GM21528 (cell line): ENCODE measurements at regions not wholly inside any gene's neighbourhood (a gene's known extent, or its start where the extent isn't known, plus 50 kb on each side); places are given as distances from the start of the nearest gene placed in this dataset.

Experiments used
- ATAC-seq: cut with Tn5 transposase; IDR thresholded peaks from one replicate; pipeline ENCODE4 v1.9.1; 2021; ENCODE audit warnings: mild to moderate bottlenecking, moderate library complexity; ENCODE audit not compliant: unreplicated experiment, low FRiP score

GRCh38 chr13:99653526-99653925 is 152.3 kb downstream of the TM9SF2 start:
- no peak for ATAC-seq

DNA sequence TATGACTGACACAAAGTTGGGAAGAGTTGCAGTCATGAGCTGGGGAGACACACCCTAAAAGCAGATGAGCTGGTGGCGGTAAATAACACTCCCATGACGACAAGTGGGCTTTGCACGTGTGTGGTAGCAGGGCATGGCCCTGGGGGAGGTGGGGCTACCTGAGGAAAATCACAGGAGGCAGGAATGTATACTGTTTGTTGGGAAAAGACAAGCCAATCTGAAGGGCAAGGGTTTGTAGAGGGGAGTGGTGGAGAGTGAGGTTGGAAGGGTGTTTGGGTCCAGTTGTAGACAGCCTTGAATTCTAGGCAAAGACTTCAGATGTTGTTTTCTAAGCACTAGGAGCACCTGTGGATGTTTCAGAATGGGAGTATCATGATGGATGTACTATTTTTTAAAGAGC is 151.6 kb downstream of the TM9SF2 start:
- ATAC-seq, result no peak

DNA sequence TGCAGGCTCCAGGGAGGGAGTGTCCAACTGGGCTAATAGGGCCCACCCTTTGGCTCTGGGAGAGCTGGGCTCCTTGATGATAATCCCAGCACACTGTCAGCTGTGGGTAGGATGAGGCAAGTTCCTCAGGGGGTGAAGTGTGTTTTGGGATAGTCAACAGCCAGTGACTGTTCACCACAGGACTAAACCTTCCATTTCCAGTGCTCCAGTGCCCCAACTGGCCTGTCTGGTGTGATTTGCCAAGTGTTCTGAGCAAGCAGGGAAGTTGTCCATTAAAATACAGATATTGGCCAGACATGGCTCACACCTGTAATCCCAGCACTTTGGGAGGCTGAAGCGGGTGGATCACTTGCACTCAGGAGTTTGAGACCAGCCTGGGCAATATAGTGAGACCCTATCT is 150.9 kb downstream of the TM9SF2 start:
- no peak for ATAC-seq

- no peak for ATAC-seq
These were observed 149.7 kb downstream of the TM9SF2 start for GRCh38 chr13:99651016-99651415.

- no peak for ATAC-seq
These were observed 149.1 kb downstream of the TM9SF2 start for GRCh38 chr13:99650410-99650809.

DNA sequence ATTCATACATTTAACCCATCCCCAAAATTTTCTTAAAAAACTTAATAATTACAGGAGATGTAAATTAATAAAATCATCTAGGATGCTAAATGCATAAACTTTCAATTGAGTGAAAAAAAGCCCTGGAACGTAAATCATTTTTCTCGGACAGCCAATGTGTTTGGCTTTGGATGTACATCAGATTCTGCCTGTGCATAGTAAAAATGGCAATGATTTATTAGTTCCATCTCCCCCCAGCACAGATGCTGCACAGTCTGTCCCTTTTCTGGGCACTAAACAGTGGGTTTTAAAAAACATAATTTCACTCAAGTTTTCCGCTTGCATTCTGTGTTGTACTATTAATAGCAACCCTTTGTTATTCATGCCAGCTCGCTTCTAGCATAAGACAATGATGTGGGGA is 147.7 kb downstream of the TM9SF2 start:
- ATAC-seq, result no peak

- ATAC-seq, result no peak
These were observed 146.9 kb downstream of the TM9SF2 start for GRCh38 chr13:99648066-99648665.

DNA sequence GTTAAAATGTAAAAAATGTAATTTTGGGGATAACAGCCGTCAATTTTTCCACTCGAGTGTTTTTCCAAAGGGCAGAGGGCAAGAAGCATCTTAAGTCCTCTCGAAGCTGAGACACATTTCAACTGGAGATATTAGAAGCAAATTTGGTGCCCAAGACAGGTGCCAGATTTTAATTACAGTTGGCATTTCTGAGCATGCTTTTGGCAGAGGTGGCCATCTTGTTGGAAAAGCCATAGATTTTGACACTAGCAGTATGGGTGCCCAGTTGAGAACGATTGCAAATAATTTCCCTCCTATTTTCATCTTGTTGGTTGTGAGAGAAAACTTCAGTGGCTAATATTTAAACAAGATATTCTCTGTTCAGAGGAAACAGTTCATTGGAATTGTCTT is 146.3 kb downstream of the TM9SF2 start:
- no peak for ATAC-seq

DNA sequence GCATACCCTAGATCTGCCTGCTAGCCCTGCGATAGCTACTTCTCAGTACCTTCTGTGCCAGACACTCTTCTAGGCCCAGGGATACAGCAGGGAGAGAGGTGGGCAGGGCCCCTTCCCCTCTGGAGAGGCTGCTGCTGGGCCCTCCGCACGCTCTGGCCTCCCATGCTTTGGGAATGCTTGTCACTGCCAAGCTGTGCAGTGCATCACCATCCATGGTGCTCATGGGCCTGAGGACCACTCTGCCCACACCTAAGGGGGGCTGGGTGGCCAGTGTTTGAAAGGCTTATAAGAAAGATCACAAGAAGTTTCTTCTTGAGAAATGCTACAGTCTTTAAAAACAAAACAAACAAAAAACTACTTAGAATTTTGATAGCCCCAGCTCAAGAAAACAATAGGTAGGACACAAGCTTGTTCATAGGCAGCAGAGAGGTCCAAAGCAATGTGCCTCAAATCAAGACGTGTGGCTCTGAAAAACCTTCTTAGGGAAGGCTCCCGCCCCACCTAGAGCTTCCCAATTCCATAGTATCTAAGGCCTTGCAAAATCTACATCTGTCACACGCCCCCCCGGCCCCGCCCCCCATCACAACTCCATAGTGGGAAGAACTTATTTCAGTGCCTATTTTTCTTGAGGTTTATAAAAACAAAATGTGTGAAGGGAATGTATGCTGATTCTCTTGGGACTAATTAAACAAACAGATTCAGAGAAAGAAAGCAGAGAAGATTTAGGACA is 145.8 kb downstream of the TM9SF2 start:
- ATAC-seq, result no peak

DNA sequence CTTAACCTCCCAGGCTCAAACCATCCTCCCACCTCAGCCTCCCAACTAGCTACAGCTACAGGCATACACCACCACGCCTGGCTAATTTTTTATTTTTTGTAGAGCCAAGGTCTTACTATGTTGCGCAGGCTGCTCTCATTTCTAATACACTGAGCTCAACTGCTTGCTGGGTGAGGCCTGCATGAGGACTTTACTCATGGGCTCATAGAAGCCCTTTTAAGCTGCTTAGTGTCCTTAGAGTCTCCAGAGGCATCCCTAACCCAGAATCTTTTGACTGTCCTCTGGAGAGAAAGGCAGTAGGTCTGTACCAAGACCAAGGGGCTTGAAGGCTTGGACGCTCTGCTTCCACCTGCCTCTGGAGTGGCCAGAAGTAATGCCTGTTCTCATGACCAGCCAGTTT is 141.6 kb downstream of the TM9SF2 start:
- no peak for ATAC-seq

- ATAC-seq, result no peak
These were observed 140.7 kb downstream of the TM9SF2 start for GRCh38 chr13:99642006-99642405.

DNA sequence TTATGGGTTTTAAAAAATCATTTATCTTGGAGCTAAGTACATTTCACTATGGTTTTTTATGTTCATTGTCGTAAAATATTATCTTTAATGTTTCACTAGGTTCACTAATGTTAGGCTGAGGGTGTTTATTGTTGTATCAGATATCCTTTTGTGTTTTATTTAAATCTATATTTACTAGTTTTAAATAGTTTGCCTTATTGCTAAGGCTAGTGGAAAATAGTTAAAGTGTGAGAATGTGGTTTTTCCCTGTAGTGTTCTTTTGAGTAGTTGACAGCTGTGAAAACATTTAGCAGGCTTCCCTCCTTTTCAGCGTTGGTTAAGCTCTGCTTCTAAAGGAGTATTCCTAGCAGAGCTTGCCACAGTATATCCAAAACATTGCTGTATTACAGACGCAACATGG is 139.0 kb downstream of the TM9SF2 start:
- no peak for ATAC-seq

DNA sequence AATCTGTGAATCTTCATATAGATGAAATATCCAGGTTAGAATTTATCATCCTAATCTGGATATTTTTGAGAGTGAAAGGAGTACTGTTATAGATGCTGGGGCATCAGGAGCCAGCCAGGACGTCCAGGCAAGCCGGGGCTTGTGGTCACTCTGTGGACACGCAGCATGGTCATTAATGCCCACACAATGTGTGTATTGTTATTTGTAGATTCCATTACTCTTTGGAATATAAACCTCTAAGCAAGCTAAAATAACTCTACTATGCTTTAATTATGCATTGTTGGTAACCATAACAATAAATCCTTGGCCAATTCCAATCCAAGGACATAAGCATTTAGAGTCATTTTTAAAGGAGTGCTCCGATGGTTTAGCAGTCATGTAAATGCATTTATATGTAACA is 137.9 kb downstream of the TM9SF2 start:
- ATAC-seq, result no peak

DNA sequence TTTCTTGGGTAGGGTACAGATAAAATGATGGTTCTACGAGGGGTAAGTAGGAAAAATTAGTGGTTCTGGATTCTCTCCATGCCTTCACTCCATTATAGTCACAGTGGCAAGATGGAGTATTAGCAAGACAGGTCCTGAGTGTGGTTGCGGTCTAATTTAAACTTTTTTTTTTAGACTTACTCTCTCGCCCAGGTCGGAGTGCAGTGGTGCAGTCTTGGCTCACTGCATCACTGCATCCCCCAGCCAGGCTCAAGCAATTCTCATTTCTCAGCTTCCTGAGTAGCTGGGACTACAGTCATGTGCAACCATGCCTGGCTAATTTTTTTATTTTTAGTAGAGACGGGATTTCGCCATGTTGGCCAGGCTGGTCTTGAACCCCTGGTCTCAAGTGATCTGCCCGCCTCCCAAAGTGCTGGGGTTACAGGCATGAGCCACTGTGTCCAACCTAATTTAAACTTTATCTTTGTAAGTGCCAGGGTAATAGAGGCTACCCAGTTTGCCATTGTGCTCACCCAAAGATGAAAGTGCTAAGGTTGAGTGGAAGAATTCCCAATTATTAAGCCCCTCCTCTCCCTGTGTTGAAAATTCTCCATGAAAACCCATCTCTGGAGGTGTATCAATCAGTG is 135.6 kb downstream of the TM9SF2 start:
- ATAC-seq, result peak; percentile 85

GRCh38 chr13:99636306-99636705 is 135.0 kb downstream of the TM9SF2 start:
- no peak for ATAC-seq

DNA sequence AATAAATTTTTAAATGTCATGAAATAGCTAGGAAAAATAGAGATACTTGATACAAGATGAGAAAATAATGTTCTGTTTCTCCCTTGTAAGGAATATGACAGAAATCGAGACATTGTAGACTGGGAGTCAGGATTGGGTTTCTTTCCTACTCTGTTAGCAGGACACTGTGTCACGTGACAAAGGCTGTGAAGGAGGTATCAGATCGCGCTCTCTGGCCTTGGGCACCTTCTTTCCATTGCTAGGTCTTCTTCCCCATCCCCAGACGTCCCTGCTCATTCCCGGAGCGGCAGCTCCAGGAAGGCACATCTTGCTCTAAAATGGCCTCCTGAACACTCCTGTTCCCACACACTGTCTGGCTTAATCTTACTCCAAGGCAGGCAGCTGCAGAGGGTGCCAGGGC is 133.4 kb downstream of the TM9SF2 start:
- ATAC-seq, result no peak

DNA sequence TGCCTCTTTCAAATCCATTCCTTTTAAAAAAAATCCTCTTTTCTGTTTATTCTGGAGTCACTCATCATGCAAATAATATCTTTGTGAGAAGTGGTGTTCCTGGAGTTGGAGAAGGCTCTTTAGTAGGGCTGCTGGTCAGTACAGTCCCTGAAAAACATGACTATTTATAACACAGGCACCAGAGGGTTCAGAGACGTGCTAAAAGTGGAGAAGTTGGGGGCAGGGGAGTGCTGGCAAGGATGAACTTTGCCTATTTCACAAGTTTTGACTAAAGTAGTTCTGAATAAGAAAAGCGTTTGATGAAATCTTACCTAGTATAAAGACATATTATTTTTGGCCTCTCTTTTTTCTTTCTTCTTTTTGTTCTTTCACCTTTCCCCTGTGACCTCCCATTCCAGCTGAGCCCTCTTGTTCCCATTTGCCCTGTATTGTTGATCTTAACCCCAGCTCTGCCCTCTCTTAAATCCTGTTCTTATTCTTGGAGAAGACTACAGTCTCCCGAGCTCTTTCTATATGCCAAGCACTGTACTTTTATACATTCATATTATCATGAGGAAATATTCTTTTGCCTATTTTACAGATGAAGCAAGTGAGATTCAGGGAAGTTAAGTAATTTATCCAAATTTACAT is 129.1 kb downstream of the TM9SF2 start:
- ATAC-seq, result no peak

DNA sequence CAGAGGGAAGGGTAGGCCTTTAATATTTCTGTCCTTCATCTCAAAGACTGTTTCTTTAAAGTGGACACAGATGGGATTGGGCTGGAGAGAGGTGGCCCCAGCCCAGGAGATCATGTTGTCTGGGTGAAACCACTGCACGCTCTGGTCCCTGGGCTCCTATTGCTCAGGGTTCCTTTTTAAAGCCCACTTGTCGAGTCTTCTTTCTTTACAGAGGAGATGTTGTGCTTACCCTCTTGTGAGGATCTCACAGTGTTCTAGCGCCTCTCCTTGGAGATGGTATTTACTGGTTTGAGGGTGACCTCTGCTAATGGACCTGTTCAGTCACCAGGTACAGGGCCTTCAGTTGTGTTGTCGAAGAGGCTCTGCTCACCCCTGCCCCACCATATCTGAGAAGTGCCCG is 128.4 kb downstream of the TM9SF2 start:
- ATAC-seq, result no peak

DNA sequence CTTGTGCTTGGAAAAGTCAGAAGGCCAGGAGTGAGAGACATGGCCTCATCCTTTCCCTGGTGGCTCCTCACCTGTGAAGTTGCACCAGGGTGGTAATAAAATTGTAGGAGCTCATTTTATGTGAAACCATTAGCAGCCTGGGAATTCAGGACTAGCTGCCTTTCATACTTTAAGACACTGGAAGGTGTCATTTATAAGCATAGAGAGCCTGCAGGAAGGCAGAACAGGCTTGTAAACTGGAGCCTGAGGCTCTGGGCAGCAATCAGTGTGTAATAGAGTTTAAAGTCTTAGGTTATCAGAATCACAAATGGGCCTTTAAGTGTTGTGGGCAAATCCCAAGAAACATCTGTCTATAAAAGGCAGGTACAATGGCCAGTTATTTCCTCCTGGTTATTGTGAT is 127.2 kb downstream of the TM9SF2 start:
- no peak for ATAC-seq

GRCh38 chr13:99626461-99627082 is 125.3 kb downstream of the TM9SF2 start:
- no peak for ATAC-seq

DNA sequence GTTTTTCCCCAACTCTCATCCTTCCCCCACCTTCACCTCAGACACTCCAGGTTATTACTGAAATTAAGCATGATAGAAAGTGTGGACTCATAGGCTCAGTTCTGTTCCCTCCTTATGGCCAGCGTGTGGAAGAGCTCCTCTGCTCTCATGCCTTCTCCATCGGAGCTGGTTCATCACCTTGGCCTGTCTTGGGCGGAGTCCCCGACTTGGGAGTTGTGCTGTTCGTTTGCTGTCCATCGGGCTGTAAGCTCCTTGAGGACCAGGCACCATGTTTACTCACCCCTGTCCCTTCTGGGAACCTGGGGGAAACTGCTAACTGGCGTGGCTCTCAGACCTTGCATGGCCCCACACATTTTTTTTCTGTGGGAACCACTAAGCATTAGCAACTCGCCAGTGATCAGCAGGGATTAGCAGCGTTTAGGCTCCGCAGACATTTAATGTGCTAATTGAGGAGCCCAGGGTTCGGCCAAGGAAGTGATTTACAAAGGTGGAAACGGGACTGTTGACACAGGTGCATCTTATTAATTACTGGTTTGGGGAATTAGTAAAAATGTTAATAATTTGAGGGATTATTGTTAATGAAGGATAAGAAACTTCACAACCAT is 123.8 kb downstream of the TM9SF2 start:
- ATAC-seq, result no peak
